Endothelial cell of hepatic sinusoid (primary cell): ENCODE measurements at regions not wholly inside any gene's neighbourhood (a gene's known extent, or its start where the extent isn't known, plus 50 kb on each side); places are given as distances from the start of the nearest gene placed in this dataset.

Experiments
- in situ Hi-C: cut with HindIII; loops from 2 replicates; pipeline ENCODE4 v1.10.0; 2017; ENCODE audit warnings: low sequenced_read_pairs

DNA sequence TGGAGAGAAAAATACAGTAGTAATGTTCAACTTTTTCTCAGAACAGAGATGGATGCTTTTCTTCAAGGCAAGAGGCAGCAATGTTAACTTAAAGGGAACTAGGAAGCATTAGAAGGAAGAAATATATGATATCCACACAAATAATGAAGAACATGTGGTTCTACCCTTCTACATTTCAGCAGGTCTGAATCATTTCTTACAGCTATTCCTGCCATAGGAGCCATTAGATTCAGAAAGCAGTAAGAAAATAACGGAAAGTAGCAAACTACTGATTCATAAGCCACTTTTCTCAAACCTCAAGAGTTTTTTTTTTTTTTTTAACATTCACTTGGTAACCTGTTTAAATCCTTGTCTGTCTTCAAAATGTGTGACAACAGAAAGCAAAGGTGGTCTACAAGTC lies 1251.6 kb upstream of the AGA start:
- in situ Hi-C loops: no loop called here

DNA sequence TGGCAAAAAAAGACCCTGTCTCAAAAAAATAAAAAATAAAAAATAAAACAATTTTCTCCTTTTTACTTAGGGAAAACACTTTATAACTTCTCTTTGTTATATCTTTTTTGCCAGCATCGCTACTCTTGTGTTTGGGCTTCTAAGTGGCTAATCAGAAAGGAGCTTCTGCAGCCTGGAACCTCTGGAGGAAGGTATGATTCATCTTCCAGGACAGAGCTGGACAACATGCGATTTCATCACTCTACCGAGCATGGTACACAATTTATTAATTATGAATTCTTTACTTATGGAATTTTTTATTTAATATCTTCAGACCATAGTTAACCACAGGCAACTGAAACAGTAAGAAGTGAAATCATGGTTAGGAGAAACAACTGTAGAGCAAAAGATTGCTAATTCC lies 1254.3 kb upstream of the AGA start:
- in situ Hi-C loops: no loop called here

DNA sequence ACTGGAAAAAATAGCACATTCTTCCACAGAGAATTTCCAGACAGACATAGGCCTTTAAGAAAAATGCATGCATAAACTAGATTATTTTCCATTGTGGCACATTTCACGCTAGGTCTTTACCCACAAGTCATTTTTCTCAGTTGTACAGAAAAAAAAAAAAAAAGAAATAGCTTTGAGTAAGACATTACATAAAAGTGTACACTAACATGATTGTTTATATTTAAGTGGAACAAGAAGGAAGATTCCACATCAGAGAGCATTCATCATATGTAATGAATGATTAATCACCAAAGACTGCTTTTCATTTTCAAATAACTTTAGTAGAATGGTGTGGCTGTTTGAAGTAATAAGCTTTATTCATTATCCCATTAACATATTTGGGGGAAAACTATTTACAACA lies 1270.2 kb upstream of the AGA start:
- in situ Hi-C loops: no loop called here

DNA sequence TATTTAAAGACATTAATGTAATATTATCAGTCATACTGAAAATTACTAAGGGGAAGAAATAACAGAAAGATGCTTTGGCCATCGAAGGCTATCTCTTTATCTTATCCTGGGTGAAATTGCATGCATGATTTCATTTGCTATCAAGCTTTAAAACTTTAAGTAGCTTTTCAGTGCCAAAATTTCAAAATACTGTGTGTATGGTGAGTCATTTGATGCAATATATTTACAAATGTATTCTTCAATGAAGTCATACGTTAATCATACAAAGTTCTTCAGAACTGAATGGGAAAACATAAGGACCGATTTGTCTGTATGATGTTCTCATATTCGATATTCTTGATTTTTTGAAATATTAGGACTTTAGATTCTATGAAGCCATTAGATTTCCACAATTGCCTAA lies 1295.8 kb upstream of the AGA start:
- in situ Hi-C loops: no loop called here

DNA sequence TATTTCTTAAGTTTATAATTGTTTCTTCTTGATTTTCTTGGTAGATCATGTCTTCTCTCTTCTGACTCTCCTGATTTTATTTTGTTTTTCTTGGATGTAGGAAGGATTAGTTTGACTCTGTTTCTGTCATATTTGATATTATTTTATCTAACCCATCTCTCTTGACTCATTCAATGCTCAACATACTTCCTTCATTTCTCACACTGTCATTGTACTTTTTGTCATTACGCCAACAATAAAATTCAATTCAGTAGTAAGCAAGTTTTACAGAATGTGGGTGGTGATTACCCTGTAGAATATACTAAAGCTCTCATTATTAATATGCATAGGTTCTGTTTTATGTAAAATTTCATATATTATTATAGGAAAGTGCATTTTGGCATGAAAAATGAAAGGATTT lies 1303.0 kb upstream of the AGA start:
- in situ Hi-C loops: no loop called here

DNA sequence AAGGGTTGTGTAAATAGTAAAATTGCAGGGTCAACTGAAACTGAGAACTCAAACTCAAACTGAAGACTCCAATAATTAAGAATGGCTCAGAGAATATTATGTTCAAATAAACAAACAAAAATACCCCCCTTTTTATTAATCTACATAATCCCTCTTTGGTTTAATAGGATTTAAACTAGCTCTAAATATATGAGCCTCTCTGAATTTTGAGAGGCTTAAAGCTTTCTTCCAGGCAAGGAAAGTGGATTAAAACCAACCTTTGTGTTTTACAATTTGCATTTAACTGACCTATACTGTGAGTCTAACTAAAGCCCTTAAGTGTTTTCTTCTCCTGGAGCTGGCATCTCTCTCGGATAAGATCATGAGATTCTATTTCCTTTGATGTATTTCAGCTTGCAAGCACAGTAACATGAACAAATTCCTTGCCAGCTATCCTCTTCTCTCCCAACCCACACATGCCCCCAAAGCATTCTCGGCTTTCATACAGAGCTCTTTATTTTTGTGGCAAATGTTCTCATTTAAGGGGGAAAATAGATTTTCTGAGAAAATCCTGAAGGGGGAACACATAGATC lies 1310.8 kb upstream of the AGA start:
- in situ Hi-C loops: no loop called here

DNA sequence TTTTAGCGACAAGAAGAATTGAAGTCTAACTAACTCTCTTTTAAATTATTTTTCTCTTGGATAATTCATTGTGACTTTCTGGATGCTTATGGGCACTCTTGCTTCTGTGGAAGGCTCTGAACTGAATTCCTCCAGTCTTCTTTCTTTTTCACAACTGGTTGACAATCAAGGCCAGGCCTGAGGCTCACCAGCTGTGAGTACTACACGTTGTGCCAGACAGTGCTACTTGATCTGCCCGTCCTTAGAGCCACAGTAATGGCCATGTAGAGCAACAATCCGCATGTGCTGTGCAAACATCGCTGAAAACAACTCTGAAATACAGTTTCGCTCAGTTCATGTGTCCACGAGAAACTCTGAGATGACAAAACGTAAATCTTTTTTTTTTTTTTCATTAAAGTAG lies 1336.3 kb upstream of the AGA start:
- in situ Hi-C loops: no loop called here

DNA sequence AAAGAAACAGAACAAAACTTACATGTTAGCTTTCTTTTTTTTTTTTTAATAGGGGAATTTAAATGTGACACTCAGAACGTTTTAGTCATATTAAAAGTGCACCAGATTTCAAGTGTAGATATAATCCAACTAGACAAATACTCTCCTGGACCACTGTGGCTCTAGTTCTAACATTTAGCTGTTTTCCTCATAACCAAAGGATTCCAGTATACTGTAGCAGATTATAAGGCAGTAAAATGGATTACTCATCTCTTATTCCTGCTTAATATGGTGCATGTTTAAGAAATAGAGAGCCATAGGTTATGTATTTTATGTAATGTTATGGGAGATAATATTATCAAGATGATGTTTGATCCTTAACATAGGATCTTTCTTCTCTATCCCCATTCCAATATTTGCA lies 1339.5 kb upstream of the AGA start:
- in situ Hi-C loops: no loop called here

DNA sequence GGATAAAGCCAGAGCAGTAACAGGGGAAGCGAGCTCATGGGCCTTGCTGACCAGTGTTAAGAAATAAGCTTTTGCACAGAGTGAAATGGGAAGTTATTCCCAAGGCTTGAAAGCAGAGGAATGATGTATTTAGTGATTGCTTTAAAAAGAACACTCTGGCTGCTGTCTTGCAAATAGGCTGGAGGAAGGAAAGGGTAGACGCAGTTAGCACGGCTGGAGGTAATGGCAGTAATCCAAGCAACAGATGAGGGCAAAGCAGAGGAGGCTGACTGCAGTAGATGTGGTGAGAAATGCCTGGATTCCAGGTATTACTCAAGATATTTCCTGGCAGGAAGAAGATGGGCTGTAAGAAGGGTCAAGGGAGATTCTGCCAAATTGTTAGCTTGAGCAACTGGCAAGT lies 1342.3 kb upstream of the AGA start:
- in situ Hi-C loops: no loop called here

DNA sequence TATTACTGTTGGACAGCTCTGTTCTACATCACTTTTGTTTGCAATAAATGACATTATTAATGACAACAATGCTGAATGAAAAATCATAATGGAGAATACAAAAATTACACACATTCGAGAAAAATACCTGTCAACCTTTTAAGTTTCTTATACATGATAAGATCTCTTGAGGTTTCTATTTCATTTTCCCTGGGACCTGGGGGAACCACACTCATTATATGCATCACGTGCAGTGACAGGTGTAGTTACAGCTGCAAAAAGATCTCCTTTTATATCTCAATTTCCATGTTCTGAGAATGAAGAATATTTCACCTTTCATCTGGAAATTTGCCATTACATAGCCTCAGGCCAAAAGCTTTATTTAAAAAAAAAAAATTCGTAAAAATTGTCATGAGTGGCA lies 1347.0 kb upstream of the AGA start:
- in situ Hi-C loops: no loop called here

DNA sequence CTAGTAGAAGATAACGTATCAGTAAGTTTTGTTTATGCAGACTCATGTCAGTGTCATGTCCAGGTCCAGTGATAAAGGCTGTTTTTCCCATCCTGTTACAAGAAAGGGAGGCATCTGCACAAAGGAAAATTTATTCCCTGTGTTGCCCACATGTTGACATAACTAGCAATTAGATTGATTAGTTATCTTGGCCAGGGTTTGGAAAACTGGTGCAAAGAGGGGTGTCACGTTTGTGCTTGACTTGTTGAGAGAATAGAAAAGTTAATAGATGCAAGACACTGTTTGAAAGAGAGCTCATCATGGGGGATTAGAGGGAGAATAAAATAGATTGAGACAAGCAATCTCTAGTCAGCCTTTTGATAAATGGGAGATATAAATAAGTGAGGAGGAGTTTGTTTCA lies 1357.0 kb upstream of the AGA start:
- in situ Hi-C loops: no loop called here

DNA sequence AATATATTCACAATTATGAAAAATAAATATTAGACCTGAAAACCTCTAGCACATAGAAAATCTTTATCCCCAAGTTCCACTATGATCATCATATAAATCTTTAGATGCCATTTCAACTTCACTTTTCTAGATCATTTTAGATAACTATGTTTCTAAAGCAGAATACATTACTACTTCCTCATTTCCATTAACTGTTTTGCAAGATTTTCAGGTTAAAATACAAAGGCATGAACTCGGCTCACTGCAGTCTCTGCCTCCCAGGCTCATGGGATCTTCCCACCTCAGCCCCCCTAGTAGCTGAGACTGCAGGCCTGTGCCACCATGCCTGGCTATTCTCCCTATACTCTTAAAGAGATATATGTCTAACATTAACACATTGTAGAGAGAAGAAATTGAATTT lies 1365.9 kb upstream of the AGA start:
- in situ Hi-C loops: no loop called here

DNA sequence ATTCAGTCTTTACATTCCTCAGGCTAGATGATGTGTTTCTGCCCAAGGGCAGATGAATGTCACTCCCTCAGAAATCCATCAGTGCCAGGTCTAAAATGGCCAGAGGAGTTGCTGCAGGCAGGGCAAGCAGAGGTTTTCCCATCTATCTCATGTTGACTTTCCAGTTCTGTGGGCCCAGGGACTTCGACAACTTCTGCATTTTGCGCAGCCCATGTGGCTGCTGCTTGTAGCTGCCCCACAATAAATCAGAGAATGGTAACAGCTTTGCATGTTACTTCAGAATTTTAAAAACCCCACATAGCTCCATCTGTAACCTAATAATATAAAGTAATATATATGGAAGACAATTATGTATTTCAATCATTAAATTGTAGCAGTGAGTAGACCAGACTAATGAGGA lies 1367.7 kb upstream of the AGA start:
- in situ Hi-C loops: no loop called here

DNA sequence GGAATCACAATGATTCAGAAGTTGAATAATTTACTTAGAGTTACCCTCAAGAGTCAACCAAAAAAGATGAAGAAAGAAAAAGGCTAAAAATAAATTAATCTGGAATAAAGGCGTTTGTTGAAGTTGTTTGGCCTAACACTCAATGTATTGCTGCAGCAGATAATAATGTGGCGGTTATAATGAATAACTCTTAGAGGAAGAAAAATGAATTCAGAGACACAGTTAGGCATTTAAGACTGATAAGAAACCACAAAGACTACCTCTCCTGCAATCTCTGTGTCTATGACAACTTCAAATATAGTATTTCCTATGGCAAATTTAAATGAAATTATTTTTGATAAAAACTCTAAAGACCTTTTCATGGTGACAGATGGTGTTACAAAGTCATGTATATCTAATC lies 1369.1 kb upstream of the AGA start:
- in situ Hi-C loops: no loop called here

DNA sequence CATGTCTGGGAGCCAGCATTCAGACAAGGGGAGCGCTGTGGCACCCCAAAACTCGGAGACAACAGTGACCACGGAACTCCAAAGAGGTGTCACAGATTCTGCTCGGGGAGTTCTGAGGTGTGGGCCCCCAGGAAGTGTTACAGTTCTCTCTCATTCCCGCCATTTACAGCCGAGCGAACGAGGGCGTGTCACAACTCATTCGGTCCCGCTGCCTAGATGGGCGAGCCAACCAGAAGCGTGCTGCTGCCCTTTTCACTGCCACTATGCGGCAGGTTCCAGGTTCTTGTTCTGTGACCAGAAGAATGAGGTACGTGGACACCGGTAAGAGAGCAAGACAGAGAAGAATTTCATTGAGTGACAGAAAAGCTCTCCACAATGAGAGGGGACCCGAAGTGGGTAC lies 1370.6 kb upstream of the AGA start:
- in situ Hi-C loops: no loop called here

DNA sequence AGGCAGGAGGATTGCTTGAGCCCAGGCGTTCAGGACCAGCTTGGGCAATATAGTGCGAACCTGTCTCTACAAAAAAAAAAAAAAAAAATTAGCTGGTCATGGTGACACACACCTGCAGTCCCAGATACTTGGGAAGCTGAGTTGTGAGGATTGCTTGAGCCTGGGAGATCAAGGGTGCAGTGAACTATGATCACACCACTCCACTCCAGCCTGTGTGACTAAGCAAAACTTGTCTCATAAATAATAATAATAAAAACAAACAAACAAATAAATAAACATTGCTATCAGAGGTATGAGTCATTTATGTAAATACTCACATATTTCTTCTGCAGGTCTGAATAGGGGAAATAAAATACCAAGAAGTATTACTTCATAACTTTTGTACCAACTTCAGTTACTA lies 1372.7 kb upstream of the AGA start:
- in situ Hi-C loops: no loop called here

DNA sequence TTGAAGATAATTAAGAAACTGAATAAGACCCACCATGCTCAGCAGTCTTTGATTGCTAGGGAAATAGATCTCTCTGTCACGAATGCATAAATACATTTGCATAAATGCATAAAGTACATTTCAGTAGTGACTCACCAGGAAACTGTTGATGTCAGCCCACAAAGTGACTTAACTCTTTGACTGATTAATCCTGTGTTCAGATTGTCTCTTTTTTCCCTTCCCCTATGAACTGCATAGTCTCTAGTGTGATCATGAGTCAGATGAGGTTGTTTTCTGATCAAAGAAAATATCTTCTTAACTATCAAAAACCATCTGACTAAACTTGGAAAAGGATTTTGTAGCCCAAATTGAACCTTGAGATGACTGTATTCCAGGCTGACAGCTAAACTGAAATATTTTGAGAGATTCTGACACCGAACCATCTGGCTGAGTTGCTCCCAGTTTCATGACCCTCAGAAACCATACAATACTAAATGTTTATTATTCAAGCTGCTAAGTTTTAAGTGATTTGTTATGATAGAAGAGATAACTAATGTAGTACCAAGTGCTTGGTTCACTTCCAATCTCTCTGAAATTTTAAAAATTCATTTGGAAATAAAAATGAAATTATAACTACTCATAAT lies 1381.5 kb upstream of the AGA start:
- in situ Hi-C loops: no loop called here

DNA sequence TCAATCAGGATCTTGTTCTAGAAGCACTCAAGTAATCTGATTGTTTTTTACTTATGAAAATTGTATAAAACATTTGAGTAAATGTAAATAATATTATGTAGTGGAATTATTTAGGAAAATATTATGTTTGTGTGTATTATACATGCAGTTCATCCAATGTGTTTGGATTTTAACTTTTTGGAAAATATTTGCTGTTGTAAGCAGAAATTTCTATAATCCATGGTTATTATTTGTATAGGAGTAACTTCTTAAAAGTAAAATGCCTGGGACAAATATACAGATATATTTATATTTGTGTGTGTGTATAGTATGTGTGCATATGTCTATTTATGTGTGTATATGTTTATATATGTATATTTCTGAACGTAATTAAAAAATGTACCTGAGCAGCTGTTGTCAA lies 1394.6 kb upstream of the AGA start:
- in situ Hi-C loops: no loop called here

DNA sequence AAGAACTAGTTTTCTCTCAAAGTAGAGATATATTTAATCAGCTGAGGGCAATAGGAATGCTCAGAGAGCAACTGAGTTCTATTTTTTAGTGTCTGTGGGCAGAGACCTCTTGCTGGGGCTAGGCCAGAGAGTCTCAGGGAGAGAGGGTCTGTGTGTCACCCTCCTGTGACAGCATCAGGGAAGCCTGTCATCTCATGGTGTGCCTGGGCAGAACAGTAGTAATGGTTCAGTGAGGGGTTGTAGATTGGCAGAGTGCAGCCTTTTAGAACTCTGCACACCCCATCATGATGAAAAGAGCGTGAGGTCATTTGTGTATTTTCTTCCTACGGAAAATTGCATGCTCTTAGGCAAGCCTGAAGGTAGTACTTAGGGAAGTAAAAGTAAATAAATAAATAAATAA lies 1396.5 kb upstream of the AGA start:
- in situ Hi-C loops: no loop called here

DNA sequence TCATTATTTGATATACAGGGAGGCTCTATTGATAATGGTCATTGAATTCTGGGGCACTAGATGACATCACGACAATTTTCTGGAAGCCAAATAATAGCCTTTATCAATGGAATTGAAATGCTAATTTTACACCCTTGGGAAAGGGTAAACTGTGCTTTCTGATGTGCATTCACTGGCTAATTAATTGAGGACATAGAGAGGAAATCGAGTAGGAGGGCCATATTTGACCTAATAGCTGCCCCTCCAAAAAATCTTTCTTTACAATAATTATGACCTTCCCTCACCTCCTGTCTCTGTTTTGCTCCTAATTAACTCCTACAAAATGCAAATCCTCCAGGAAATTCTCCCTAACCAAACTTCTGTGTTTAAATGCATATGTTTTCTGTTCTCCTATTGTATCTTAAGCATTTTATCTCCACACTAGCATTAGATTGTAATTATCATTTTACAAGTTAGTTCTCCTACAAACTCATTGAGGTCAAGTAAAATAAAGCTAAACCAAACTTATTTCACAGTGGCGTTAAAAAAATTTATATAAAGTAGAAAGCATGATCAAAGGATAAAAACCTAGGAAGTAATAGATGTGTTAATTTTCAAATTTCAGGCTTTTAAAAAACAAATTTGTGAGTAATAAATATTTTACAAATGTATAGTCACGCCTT lies 1414.0 kb upstream of the AGA start:
- in situ Hi-C loops: no loop called here

DNA sequence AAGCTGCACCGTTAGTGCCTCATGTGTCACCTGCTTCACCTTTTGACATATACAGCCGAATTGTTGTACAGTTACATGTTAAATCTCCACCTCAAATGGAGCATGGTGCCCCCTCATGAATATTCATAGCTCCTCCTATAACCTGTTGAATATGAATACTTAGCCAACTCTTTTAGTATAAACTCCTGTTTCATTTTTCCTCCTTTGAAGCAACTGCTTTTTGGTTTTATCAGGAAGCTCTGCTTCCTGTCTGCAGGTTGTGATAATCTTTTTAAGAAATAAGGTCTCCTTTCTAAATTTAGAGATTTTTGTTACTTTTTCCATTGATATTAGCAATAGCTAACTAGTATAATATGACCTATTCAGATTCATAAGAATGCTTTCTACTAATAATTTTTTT lies 1429.2 kb upstream of the AGA start:
- in situ Hi-C loops: no loop called here

DNA sequence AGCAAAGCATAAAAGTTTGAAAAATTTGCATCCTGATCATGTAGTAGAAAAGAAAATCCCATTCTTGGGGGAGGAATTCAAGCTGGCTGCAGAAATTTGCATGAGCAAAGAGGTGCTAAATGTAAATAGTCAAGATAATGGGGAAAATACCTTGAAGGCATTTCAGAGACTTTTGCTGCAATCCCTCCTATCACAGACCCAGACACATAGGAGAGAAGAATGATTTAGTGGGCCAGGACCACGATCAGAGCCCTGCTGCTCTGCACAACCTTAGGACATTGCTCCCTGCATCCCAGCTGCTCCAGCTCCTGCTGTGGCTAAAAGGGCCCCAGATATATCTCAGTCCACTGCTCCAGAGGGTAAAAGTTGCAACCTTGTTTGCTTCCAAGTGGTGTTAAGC lies 1439.7 kb upstream of the AGA start:
- in situ Hi-C loops: no loop called here

DNA sequence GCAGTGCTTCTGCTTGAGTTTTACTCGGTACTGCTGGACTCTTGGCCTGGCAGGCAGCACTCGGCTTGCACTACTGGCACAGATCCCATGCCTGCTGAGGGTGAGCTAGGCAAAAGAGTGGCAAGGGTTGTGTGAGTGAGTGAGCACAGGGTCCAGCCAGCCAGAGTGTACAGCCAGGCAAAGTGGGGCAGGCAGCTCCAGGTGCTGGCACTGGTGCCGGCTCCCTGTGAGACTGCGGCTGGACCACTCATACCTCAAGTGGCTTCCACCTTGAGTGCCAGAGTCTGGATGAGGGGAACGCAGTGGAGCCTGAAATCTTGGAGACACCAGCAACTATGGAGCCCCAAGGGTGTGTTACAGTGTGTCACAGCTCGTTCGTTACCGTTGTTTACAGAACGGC lies 1451.9 kb upstream of the AGA start:
- in situ Hi-C loops: no loop called here
